ENCODE measurements at regions not wholly inside any gene's neighbourhood (a gene's known extent, or its start where the extent isn't known, plus 50 kb on each side); places are given as distances from the start of the nearest gene placed in this dataset.

DNA sequence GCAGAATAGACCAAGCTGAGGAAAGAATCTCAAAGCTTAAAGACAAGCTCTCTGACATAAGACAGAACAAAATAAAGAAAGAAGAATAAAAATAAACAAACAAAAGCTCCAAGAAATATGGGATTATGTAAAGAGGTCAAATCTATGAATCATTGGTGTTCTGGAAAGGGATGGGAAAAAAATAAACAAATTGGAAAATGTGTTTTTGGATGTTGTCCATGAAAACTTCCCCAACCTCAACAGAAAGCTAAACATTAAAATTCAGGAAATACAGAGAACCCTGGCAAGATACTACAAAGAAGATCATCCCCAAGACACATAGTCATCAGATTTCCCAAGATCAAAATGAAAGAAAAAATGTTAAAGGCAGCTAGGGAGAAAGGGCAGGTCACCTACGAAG lies 662.0 kb upstream of the CDH18 start:
- no peak for TF ChIP-seq EP300 (IDR thresholded peaks at IDR 0.05)
- TF ChIP-seq, protein P1, sequence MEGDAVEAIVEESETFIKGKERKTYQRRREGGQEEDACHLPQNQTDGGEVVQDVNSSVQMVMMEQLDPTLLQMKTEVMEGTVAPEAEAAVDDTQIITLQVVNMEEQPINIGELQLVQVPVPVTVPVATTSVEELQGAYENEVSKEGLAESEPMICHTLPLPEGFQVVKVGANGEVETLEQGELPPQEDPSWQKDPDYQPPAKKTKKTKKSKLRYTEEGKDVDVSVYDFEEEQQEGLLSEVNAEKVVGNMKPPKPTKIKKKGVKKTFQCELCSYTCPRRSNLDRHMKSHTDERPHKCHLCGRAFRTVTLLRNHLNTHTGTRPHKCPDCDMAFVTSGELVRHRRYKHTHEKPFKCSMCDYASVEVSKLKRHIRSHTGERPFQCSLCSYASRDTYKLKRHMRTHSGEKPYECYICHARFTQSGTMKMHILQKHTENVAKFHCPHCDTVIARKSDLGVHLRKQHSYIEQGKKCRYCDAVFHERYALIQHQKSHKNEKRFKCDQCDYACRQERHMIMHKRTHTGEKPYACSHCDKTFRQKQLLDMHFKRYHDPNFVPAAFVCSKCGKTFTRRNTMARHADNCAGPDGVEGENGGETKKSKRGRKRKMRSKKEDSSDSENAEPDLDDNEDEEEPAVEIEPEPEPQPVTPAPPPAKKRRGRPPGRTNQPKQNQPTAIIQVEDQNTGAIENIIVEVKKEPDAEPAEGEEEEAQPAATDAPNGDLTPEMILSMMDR (IDR thresholded peaks at IDR 0.05) = no peak
